NT2/D1 (cell line): ENCODE measurements at regions not wholly inside any gene's neighbourhood (a gene's known extent, or its start where the extent isn't known, plus 50 kb on each side); places are given as distances from the start of the nearest gene placed in this dataset.
"Not testable (repeated sequence)": the region's sequence is repeated elsewhere in the genome, so short reads cannot be mapped to it uniquely, and the experiment has no call there.

Experiments used
- DNase-seq: peaks from one replicate; pipeline ENCODE4 v3.0.0-alpha.2; 2011; ENCODE audit warnings: low read depth, low spot score
- H3K27me3 ChIP-seq: 2 replicates; pipeline ENCODE4 v1.6.0; 2011; ENCODE audit warnings: mild to moderate bottlenecking; ENCODE audit not compliant: insufficient read length, insufficient read depth
- H3K36me3 ChIP-seq: 2 replicates; pipeline ENCODE4 v1.6.1; 2011; ENCODE audit warnings: mild to moderate bottlenecking, low read length, mixed read lengths; ENCODE audit not compliant: insufficient read depth, insufficient read length
- H3K4me1 ChIP-seq: 2 replicates; pipeline ENCODE4 v1.5.1; 2011; ENCODE audit not compliant: insufficient read depth, insufficient read length
- H3K4me3 ChIP-seq: 2 replicates; pipeline ENCODE4 v1.5.1; 2011; ENCODE audit warnings: low read depth; ENCODE audit not compliant: insufficient read length
- H3K9ac ChIP-seq: 2 replicates; pipeline ENCODE4 v1.6.0; 2011; ENCODE audit warnings: low read depth; ENCODE audit not compliant: insufficient read length
- H3K9me3 ChIP-seq: 2 replicates; pipeline ENCODE4 v1.5.1; 2011; ENCODE audit warnings: mild to moderate bottlenecking, low read length; ENCODE audit not compliant: insufficient read depth
- SUZ12 ChIP-seq: IDR thresholded peaks from 2 replicates; pipeline ENCODE4 v1.6.1; 2011; ENCODE audit not compliant: insufficient read length, insufficient read depth; ENCODE audit errors: extremely low read depth
- YY1 ChIP-seq: IDR thresholded peaks from 2 replicates; pipeline ENCODE4 v1.6.1; 2011; ENCODE audit not compliant: insufficient read length, insufficient read depth
- ZNF274 ChIP-seq: IDR thresholded peaks from 2 replicates; pipeline ENCODE4 v1.6.1; 2011; ENCODE audit warnings: mild to moderate bottlenecking, low read depth, low read length

- no peak for DNase-seq
- Histone ChIP-seq H3K9ac (no peak overlapping the region), H3K4me1 (no peaks in the 10 kb centered on the region), H3K27me3 (no peaks in the 10 kb centered on the region), H3K4me3 (no peak overlapping the region), H3K36me3 (no peaks in the 10 kb centered on the region), H3K9me3 (peaks cover 18% of the 10 kb centered on the region; the same call in 1 of the 2 replicates)
- TF ChIP-seq YY1, result no peak
- TF ChIP-seq ZNF274, result no peak
Measured at GRCh38 chr14:43123544-43123943, 1383.5 kb downstream of the FSCB start.

- no peak overlapping the region for H3K4me3 ChIP-seq
- H3K9me3 ChIP-seq, result peaks cover 18% of the 10 kb centered on the region; the same call in 1 of the 2 replicates
- H3K36me3 ChIP-seq, result no peaks in the 10 kb centered on the region
- no peaks in the 10 kb centered on the region for H3K4me1 ChIP-seq
- H3K27me3 ChIP-seq, result no peaks in the 10 kb centered on the region
- TF ChIP-seq ZNF274 (no peak), SUZ12 (no peak), YY1 (no peak)
- no peak for DNase-seq
- no peak overlapping the region for H3K9ac ChIP-seq
Measured at GRCh38 chr14:43119672-43120071, 1387.4 kb downstream of the FSCB start.

GRCh38 chr14:43116341-43116740 is 1390.7 kb downstream of the FSCB start:
- Histone ChIP-seq H3K4me3 (no peak overlapping the region), H3K27me3 (no peaks in the 10 kb centered on the region), H3K36me3 (no peaks in the 10 kb centered on the region), H3K9ac (no peak overlapping the region), H3K9me3 (peaks cover 18% of the 10 kb centered on the region; the same call in 1 of the 2 replicates), H3K4me1 (no peaks in the 10 kb centered on the region)
- no peak for TF ChIP-seq ZNF274
- no peak for TF ChIP-seq YY1
- no peak for TF ChIP-seq SUZ12
- DNase-seq, result no peak

GRCh38 chr14:43105305-43105704 is 1401.8 kb downstream of the FSCB start:
- no peaks in the 10 kb centered on the region for H3K9me3 ChIP-seq
- no peaks in the 10 kb centered on the region for H3K27me3 ChIP-seq
- DNase-seq, result no peak
- H3K4me3 ChIP-seq, result no peak overlapping the region
- TF ChIP-seq ZNF274, result no peak
- no peak for TF ChIP-seq SUZ12
- TF ChIP-seq YY1, result no peak
- H3K9ac ChIP-seq, result no peak overlapping the region
- no peaks in the 10 kb centered on the region for H3K4me1 ChIP-seq
- H3K36me3 ChIP-seq, result no peaks in the 10 kb centered on the region

GRCh38 chr14:43090380-43090779 is 1416.7 kb downstream of the FSCB start:
- TF ChIP-seq SUZ12 (no peak), YY1 (no peak), ZNF274 (no peak)
- Histone ChIP-seq H3K9me3 (no peaks in the 10 kb centered on the region), H3K4me1 (no peaks in the 10 kb centered on the region), H3K36me3 (no peaks in the 10 kb centered on the region), H3K27me3 (no peaks in the 10 kb centered on the region), H3K9ac (no peak overlapping the region), H3K4me3 (no peak overlapping the region)
- no peak for DNase-seq

- Histone ChIP-seq H3K4me3 (no peak overlapping the region), H3K4me1 (no peaks in the 10 kb centered on the region), H3K9ac (no peak overlapping the region), H3K36me3 (no peaks in the 10 kb centered on the region), H3K27me3 (no peaks in the 10 kb centered on the region), H3K9me3 (no peaks in the 10 kb centered on the region; the same call in 1 of the 2 replicates)
- DNase-seq, result no peak
- TF ChIP-seq SUZ12 (no peak), YY1 (no peak), ZNF274 (no peak)
Measured at GRCh38 chr14:43087666-43088065, 1419.4 kb downstream of the FSCB start.

GRCh38 chr14:43085819-43086218 is 1421.3 kb downstream of the FSCB start:
- H3K9me3 ChIP-seq, result no peaks in the 10 kb centered on the region; the same call in 1 of the 2 replicates
- H3K27me3 ChIP-seq, result no peaks in the 10 kb centered on the region
- DNase-seq, result no peak
- TF ChIP-seq ZNF274, result no peak
- no peak for TF ChIP-seq YY1
- TF ChIP-seq SUZ12, result no peak
- no peak overlapping the region for H3K4me3 ChIP-seq
- no peaks in the 10 kb centered on the region for H3K4me1 ChIP-seq
- H3K36me3 ChIP-seq, result no peaks in the 10 kb centered on the region
- H3K9ac ChIP-seq, result no peak overlapping the region

- H3K9me3 ChIP-seq, H3K36me3 ChIP-seq, H3K4me1 ChIP-seq, H3K27me3 ChIP-seq, H3K9ac ChIP-seq, H3K4me3 ChIP-seq, DNase-seq: not testable (repeated sequence)
Measured at GRCh38 chr14:43067372-43067771, 1439.7 kb downstream of the FSCB start.
